Ramos (cell line): ENCODE measurements at regions not wholly inside any gene's neighbourhood (a gene's known extent, or its start where the extent isn't known, plus 50 kb on each side); places are given as distances from the start of the nearest gene placed in this dataset.

Experiments
- in situ Hi-C: fragments of 300-500 bp; cut with MboI; formaldehyde crosslinking; loops from one replicate; pipeline ENCODE4 v1.14.3; 2022; ENCODE audit warnings: low sequenced_read_pairs; ENCODE audit not compliant: unreplicated experiment

- in situ Hi-C loops, result no loop called here
Observed at GRCh38 chr5:152956943-152957613, 533.4 kb upstream of the GRIA1 start.

GRCh38 chr5:152978141-152978835 lies 512.2 kb upstream of the GRIA1 start:
- in situ Hi-C loops, result no loop called here

GRCh38 chr5:152987131-152987530 lies 503.3 kb upstream of the GRIA1 start:
- in situ Hi-C loops, result no loop called here

DNA sequence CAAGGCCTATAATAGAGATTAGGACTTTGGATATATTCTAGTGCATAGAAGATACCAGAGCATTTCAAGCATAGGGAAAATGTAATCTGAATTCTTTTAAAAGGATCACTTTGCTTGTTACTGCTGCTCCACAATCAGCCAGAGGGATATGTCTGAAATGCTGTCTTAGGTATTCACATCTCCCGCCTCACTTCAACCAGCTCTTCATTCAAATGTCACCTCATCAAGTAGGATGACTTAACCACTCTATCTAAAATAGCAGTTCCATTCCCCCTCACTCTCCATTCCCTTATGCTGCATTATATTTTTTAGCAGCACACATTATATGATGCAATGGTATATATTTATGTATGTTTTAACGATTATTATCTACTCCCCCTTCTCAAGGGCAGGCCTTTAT lies 500.3 kb upstream of the GRIA1 start:
- in situ Hi-C loops, result no loop called here

DNA sequence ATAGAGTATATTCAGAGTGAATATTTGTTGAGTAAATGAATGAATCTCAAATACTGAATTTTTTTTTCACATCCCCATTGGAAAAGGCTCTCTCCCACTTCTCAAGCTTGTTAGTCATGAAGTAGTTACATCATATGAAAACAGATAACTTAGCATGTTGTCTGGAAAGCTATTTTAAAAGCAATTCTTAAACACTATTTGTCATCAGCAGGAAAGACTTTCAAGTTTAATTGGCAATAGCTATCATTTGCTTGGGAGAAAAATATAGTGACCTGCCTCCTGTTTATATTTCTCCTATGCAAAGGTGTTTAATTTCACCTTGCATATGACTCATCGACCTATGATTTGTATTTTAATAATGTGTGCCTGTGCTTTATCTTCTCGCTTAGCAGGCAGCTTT lies 499.8 kb upstream of the GRIA1 start:
- in situ Hi-C loops, result no loop called here

- in situ Hi-C loops, result no loop called here
Observed at GRCh38 chr5:152994033-152994680, 496.3 kb upstream of the GRIA1 start.

GRCh38 chr5:152995214-152995725 lies 495.2 kb upstream of the GRIA1 start:
- in situ Hi-C loops, result no loop called here

DNA sequence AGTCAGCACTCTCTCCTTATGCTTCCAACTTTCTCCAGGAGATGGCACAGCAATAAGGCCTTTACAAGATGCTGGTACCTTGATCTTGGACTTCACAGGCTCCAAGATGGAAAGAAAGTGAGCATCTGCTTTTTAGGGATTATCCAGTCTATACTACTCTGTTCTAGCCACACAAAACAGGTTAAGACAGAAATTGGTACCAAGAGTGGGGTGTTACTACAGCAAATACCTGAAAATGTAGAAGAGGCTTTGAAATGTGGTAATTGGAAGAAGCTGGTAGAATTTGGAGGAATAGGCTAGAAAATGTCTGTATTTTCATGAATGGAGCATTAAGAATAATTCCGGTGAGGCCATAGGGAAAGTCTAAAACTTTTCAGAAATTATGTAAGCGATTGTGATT lies 484.8 kb upstream of the GRIA1 start:
- in situ Hi-C loops, result no loop called here

- in situ Hi-C loops, result no loop called here
Observed at GRCh38 chr5:153006681-153007080, 483.8 kb upstream of the GRIA1 start.

DNA sequence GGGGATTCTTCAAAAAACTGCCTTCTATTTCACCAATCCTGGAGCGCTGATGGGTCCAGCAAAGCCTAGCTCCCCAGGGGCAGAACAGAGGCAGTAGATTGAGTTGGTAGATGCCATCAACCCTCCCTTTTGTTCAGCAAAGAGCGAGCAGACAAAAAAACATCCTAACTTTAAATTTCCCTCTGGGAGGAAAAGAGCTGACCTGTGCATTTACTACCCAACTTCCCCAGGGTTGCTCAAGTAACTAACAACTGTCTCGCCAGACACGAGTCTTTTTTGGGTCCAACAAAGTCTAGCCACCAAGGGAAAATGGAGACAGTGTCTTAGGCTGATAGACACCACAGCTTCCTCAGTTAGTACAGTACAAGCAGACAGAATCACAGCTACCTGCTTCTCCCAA lies 476.3 kb upstream of the GRIA1 start:
- in situ Hi-C loops, result no loop called here

DNA sequence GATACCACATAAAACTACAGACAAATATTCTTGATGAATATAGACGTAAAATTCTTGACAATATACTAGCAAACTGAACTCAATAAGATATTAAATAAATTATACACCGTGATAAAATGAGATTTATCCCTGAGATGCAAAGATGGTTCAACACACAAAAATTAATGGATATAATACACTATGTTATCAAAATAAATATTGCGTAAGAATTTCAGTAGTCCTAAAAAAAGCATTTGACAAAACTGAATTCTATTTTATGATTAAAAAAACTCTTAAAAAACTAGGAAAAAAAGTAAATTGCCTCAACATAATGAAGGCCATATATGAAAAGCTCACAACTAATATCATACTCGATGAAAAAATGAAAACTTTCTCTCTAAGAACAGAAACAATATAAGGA lies 472.3 kb upstream of the GRIA1 start:
- in situ Hi-C loops, result no loop called here

DNA sequence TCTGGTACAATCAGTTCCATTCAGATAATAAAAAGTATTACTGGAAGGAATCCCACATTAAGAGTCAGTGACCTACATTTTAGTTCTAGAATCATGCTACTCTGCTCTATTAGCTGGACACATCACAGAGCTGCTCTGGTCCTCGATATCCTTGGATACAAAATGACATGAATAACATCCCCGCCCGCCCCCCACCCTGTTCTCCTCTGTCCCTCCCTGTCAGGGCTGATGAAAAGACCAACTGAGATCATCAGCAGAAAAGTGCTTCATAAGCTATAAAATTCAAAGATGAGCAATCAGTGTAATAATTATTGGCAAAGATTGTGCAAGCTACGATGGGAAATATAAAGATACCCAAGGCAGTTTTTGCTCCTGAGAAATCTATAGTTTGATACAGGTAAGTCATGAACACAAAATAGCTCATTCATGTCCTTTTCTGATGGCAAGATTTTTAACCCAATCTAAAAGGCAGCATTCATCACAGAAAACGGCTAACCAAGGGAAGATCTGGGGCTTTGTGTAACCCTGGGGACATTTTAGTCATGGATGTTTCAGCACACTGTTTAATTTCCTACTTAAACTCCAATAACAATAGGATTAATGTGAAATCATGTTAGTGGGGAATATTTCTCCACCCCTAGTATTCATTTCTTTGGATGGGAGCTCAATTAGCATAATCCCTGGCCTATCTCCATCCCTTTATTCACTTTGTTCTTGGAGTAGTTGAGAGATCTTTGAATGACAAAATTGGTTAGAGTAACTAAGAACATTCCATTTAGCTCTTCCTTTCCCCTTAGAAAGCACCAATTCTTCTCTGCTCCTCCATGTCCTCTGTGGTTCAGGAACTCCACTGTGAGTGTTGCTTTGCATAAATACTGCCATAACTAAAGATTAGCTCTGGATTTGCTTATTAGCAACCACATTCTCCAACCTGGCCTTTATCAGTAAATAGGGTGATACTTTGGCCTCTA lies 459.4 kb upstream of the GRIA1 start:
- in situ Hi-C loops, result no loop called here

- in situ Hi-C loops, result no loop called here
Observed at GRCh38 chr5:153039501-153039900, 451.0 kb upstream of the GRIA1 start.

DNA sequence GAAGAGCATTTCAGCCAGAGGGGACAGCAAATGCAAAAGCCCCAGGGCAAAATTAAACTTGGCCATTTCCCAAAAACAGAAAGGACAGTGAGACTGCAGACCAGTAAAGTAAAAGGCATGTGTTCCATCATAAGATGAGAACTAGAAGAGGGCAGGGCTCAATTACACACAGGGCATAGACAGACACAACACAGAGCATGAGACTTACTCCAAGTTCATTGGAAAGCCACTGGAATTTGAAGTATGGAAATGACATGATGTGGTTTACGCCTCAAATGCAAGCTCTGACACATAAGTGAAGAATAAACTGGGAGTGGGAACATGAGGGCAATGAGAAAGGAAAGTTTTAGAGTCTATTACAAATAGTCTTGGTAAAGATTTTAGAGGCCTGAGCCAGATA lies 446.6 kb upstream of the GRIA1 start:
- in situ Hi-C loops, result no loop called here

DNA sequence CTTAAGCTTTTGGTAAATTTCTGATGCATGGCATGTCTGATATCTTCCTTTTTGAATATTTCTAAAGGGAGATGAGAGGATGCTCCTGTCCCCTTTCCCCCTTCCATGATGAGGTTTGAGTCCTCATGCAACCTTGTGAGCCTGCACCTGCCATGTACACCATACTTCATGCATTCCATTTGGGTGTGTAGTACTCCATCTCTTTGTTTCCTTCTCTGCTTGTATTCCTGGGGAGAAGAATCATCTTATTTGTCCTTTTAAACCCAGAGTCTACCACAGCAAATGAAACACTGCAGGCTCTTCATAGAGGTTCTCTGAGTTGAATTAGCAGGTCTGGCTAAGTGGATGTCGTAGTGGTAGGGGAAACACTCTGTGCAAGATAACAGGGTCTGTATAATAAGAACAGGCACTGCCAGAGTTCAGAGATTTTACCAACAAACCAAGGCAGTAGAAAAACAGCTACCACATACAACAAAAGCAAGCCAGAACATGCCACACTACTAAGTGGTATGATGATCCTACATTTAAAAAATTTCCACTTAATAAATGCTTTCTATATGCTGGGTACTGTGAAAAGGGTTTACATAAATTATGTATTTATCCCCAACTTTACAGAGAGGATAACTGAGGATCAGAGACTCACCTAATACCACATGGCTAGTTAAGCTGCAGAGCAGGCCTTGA lies 439.8 kb upstream of the GRIA1 start:
- in situ Hi-C loops, result no loop called here

DNA sequence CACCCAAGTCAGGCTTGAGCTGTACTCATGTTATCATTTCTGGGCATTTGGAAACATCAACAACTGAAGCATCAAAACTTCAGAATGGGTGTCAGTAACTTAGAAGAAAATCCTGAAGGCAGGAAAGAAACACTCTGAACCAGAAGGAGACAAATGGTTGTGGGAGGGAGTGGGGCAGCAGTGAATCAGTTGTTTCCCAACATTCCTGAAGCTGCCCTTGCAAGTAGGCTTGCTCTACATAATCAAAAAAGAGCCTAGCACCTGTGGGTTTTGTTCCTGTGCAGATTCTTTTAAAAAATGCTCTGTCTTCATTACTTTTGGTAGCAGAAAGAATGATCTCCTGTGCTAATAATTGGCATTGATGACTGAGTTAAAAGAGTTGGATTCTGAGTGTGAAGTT lies 424.2 kb upstream of the GRIA1 start:
- in situ Hi-C loops, result no loop called here

DNA sequence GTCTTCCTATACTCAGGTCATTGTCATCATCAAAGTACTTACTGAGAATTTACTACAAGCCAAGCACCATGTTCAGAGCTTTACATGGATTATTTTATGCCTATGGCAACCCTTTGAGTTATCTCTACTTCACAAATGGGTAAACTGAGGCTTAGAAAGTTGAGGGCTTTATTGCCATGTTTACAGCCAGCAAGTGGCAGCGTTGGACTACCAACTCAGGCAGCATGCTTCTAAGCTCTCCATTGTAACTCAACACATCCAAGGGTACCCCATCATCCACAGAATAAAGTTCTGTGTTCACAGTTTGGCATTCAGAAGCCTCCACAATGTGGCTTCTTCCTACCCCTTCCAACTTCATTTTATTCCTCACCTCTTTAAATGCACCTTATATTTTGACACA lies 422.6 kb upstream of the GRIA1 start:
- in situ Hi-C loops, result no loop called here

- in situ Hi-C loops, result no loop called here
Observed at GRCh38 chr5:153079396-153079795, 411.1 kb upstream of the GRIA1 start.

DNA sequence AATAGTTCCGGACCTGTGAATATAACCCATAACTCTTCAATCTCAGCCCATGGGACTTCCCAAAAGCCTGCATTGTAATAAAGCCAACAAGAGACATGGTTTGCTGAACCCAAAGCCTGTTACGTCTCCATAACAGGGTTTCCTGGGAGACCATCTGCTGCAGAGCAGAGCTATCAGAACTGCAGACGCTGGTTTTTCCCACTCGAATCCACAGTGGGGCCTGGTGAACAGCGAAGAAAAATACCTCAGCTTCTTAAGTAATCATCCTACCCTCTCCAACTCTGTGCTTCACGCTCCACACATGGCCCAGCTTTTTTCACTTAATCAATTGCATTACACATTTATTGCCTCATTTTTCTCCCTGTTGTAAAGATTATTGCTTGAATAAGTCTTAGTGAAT lies 409.5 kb upstream of the GRIA1 start:
- in situ Hi-C loops, result no loop called here

DNA sequence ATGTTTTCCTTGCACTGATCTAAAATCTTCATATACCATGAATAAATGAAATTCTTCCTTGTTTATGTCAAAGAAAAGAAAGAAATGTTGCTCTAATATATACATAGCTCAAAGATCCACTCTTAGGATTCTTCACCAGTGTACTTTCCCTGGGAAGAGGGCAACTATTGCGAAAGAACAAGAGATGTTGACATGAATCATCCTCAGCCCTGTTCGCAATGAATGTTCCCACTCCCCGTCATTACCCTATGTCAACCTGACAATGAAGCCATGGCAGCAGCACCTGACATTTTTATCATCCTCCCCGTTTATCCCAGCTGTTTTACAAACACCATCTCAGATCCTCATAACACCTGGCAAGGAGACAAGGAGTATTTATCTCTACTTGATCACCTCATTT lies 409.1 kb upstream of the GRIA1 start:
- in situ Hi-C loops, result no loop called here
